BLaER1 (cell line): ENCODE measurements at regions not wholly inside any gene's neighbourhood (a gene's known extent, or its start where the extent isn't known, plus 50 kb on each side); places are given as distances from the start of the nearest gene placed in this dataset.

Experiments used
- H3K27ac ChIP-seq: shearing (Covaris generic); formaldehyde crosslinking; 2 replicates; pipeline ENCODE4 v1.8.1; 2022
- H3K27me3 ChIP-seq: shearing (Covaris generic); formaldehyde crosslinking; 2 replicates; pipeline ENCODE4 v1.8.1; 2022
- H3K36me3 ChIP-seq: shearing (Covaris generic); formaldehyde crosslinking; 2 replicates; pipeline ENCODE4 v1.8.1; 2022
- H3K4me1 ChIP-seq: shearing (Covaris generic); formaldehyde crosslinking; 2 replicates; pipeline ENCODE4 v1.8.1; 2022
- H3K4me2 ChIP-seq: shearing (Covaris generic); formaldehyde crosslinking; 2 replicates; pipeline ENCODE4 v1.8.1; 2022
- H3K4me3 ChIP-seq: shearing (Covaris generic); formaldehyde crosslinking; 2 replicates; pipeline ENCODE4 v1.8.1; 2022
- H3K9ac ChIP-seq: shearing (Covaris generic); formaldehyde crosslinking; 2 replicates; pipeline ENCODE4 v1.8.1; 2022
- H3K9me3 ChIP-seq: shearing (Covaris generic); formaldehyde crosslinking; 2 replicates; pipeline ENCODE4 v1.8.1; 2022
- H4K20me1 ChIP-seq: shearing (Covaris generic); formaldehyde crosslinking; 2 replicates; pipeline ENCODE4 v1.8.1; 2022
- Cebpa-rat ChIP-seq: shearing (Covaris generic); IDR thresholded peaks from 2 replicates; pipeline ENCODE4 v1.8.1; 2022

DNA sequence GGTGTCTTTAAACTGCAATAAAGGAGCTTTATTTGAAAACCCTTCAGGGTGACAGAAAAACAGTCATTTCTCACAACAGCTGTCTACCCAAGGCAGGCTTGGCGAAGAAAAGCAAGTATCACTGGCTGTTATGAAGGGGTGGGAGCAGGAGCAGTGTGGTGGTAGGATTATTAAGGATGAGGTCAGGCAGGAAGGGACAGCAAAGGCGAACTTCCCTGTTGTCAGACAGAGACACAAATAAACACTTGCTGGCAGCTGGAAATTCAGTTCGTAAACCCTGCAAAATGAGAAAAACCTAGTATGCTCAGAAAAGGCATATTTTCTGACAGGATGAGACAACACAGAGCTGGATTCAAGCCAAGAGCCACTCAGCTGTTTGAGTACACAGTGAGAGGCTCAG is 416.3 kb upstream of the CDH5 start:
- no peaks in the 10 kb centered on the region for H4K20me1 ChIP-seq
- H3K9me3 ChIP-seq = no peaks in the 10 kb centered on the region
- H3K36me3 ChIP-seq = no peaks in the 10 kb centered on the region
- no peak overlapping the region for H3K9ac ChIP-seq
- no peak for TF ChIP-seq Cebpa-rat
- H3K27me3 ChIP-seq = no peaks in the 10 kb centered on the region
- H3K4me1 ChIP-seq = peaks cover 9% of the 10 kb centered on the region
- H3K4me3 ChIP-seq = no peak overlapping the region
- H3K27ac ChIP-seq = no peak overlapping the region
- no peak overlapping the region for H3K4me2 ChIP-seq

DNA sequence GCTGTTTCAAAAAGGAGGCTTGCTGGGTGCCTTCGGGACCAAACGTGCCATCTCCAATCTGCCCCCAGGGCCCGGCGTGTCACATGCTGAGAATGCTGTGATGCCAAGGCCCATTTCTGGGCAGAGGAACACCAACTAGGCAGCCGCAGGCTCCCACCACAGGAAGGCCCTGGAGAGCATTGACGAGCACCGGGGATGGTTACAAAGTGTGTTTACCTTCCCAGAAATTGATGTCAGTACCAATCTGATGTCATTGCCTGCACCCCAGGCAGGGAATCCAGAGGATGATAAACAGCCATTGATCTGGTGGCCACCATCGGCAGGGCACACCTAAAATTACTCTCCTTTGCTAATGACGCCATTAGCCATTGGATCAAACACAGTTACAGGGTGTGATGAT is 418.1 kb upstream of the CDH5 start:
- Histone ChIP-seq H3K9me3 (no peaks in the 10 kb centered on the region; the same call in 1 of the 2 replicates), H3K4me1 (no peaks in the 10 kb centered on the region), H4K20me1 (no peaks in the 10 kb centered on the region), H3K4me3 (no peak overlapping the region), H3K27me3 (no peaks in the 10 kb centered on the region), H3K27ac (no peak overlapping the region), H3K36me3 (no peaks in the 10 kb centered on the region), H3K4me2 (no peak overlapping the region), H3K9ac (no peak overlapping the region)
- TF ChIP-seq Cebpa-rat = no peak

DNA sequence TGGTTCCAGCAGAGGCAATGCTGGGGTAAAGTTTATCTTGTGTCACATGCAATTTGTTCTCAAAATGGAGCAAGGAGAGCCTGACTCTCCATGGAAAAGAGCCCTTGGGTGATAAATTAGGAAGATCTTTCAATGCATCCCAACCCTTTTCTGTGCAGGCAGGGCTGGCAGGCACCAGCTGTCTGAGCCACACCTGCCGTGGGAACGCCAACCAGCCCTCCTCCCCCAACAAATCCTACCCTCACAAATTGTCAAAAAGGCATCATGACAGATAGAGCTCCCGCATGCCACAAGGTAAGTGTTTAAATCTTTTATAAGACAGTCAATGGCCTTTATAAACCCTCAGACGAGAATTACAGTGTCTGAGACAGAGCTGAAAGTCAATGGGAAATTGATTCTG is 418.5 kb upstream of the CDH5 start:
- no peaks in the 10 kb centered on the region for H3K36me3 ChIP-seq
- H3K9me3 ChIP-seq = peaks cover 1% of the 10 kb centered on the region; the same call in 1 of the 2 replicates
- H3K27me3 ChIP-seq = no peaks in the 10 kb centered on the region
- no peak overlapping the region for H3K27ac ChIP-seq
- no peak overlapping the region for H3K4me2 ChIP-seq
- TF ChIP-seq Cebpa-rat = no peak
- H3K4me3 ChIP-seq = no peak overlapping the region
- H3K9ac ChIP-seq = no peak overlapping the region
- H3K4me1 ChIP-seq = no peaks in the 10 kb centered on the region
- H4K20me1 ChIP-seq = no peaks in the 10 kb centered on the region

DNA sequence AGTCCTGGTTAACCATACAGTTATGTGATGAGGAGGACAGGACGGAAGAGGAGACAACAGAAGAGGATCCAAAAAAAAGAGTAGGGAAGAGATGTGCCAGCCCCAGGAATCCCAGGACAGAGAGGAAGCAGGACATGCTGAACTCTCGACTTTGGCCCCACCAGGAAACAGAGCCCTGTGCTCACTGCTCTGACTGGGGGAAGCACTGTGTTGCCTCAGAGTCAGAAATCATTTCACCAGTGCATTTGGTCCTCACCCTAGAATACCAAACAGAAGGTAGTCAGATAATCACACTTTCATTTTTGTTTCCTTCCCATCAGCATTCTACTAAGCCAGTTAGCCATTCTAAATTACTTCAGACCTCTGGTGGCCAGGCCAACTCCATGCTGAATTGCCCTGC is 421.0 kb upstream of the CDH5 start:
- Histone ChIP-seq H3K27ac (no peak overlapping the region), H3K4me1 (no peaks in the 10 kb centered on the region), H3K9ac (no peak overlapping the region), H3K4me2 (no peak overlapping the region), H3K9me3 (peaks cover 7% of the 10 kb centered on the region; the same call in 1 of the 2 replicates), H3K36me3 (no peaks in the 10 kb centered on the region), H3K27me3 (no peaks in the 10 kb centered on the region), H4K20me1 (no peaks in the 10 kb centered on the region), H3K4me3 (no peak overlapping the region)
- TF ChIP-seq Cebpa-rat = no peak

DNA sequence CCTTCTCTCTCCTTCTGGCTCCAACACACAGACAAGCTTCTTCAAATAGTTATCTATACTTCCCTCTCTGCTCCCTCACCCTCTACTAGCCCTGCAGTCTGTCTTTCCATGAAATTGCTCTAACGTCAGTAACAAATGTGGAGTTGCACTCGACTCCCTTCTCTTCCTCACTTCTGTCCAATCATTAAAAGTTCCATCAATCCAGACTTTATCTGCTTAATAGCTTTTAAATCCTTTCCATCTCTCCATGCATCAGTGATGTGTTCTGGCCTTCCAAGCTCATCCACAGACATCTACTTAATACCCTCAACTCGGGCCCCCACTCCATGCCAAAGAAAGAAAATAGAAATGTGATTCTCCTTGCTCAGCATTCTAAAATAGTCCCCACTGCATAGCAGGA is 422.1 kb upstream of the CDH5 start:
- H3K9ac ChIP-seq = no peak overlapping the region
- peaks cover 7% of the 10 kb centered on the region; the same call in 1 of the 2 replicates for H3K9me3 ChIP-seq
- no peaks in the 10 kb centered on the region for H3K27me3 ChIP-seq
- H3K4me2 ChIP-seq = no peak overlapping the region
- no peak overlapping the region for H3K27ac ChIP-seq
- TF ChIP-seq Cebpa-rat = no peak
- H3K4me1 ChIP-seq = no peaks in the 10 kb centered on the region
- H3K4me3 ChIP-seq = no peak overlapping the region
- no peaks in the 10 kb centered on the region for H3K36me3 ChIP-seq
- no peaks in the 10 kb centered on the region for H4K20me1 ChIP-seq

DNA sequence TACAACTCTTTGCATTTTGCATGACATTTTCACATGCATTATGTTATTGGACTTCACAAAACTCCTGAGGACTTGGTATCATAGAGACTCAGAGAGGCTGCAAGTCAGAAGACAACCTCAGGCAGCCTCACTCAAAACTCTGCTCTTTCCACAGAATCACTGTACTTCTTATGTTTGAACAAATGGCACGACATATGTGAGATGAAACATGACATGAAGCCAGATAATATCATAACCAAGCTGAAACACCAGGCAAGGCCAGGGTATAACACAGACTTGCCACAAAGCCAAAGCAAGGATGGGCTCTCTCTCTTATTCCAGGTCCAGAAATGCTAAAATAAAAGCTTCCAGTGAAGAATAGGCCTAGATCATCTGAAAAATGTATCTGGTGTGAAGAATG is 425.8 kb upstream of the CDH5 start:
- Histone ChIP-seq H3K36me3 (no peaks in the 10 kb centered on the region), H3K27ac (no peak overlapping the region)

DNA sequence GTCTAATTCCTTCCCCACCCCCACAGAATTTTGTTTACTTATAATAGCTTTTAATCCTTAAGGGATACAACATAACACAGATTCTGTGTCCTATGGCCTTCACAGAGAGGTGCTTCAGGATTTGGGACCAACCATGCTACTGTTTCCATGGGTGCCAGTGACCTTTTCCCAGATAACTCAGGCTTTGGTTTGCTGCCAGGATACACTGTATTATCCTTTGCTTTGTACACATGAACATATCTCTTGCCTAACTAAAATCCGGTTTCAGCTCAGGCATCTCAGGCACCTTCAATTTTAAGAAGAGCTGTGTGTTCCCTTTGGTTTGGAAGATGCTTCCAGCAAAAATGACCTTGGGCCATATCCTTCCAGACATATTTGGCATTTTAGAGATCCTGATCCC is 428.4 kb upstream of the CDH5 start:
- H4K20me1 ChIP-seq = no peaks in the 10 kb centered on the region
- no peak overlapping the region for H3K4me2 ChIP-seq
- no peak for TF ChIP-seq Cebpa-rat
- H3K9ac ChIP-seq = no peak overlapping the region
- H3K27ac ChIP-seq = no peak overlapping the region
- no peaks in the 10 kb centered on the region for H3K36me3 ChIP-seq
- no peak overlapping the region for H3K4me3 ChIP-seq
- no peaks in the 10 kb centered on the region for H3K27me3 ChIP-seq
- no peaks in the 10 kb centered on the region for H3K4me1 ChIP-seq
- H3K9me3 ChIP-seq = peaks cover 7% of the 10 kb centered on the region; the same call in 1 of the 2 replicates

More for the DNA sequence above, 425.8 kb upstream of the CDH5 start:
- Histone ChIP-seq H3K27me3 (no peaks in the 10 kb centered on the region), H3K9ac (no peak overlapping the region), H3K4me1 (no peaks in the 10 kb centered on the region), H3K4me3 (no peak overlapping the region), H4K20me1 (no peaks in the 10 kb centered on the region), H3K9me3 (peaks cover 7% of the 10 kb centered on the region; the same call in 1 of the 2 replicates), H3K4me2 (no peak overlapping the region)
- TF ChIP-seq Cebpa-rat = no peak

DNA sequence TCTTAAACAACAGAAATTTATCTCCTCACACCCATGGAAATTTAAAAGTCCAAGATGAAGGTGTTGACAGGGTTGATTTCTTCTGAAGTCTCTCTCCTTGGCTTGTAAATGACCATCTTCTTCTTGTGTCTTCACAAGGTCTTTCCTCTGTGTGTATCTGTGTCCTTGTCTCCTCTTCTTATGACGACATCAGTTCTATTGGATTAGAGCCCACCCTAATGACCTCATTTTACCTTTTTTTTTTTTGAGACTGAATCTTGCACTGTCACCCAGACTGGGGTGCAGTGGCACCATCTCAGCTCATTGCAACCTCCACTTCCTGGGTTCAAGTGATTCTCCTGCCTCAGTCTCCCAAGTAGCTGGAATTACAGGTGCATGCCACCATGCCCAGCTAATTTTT is 429.0 kb upstream of the CDH5 start:
- no peaks in the 10 kb centered on the region for H4K20me1 ChIP-seq
- H3K4me2 ChIP-seq = no peak overlapping the region
- H3K4me3 ChIP-seq = no peak overlapping the region
- H3K27me3 ChIP-seq = no peaks in the 10 kb centered on the region
- TF ChIP-seq Cebpa-rat = no peak
- H3K36me3 ChIP-seq = no peaks in the 10 kb centered on the region
- H3K9me3 ChIP-seq = 0 out of 2 replicates have a peak, but pooled peaks cover under 1% of the 10 kb centered on the region
- no peak overlapping the region for H3K9ac ChIP-seq
- H3K27ac ChIP-seq = no peak overlapping the region
- no peaks in the 10 kb centered on the region for H3K4me1 ChIP-seq

DNA sequence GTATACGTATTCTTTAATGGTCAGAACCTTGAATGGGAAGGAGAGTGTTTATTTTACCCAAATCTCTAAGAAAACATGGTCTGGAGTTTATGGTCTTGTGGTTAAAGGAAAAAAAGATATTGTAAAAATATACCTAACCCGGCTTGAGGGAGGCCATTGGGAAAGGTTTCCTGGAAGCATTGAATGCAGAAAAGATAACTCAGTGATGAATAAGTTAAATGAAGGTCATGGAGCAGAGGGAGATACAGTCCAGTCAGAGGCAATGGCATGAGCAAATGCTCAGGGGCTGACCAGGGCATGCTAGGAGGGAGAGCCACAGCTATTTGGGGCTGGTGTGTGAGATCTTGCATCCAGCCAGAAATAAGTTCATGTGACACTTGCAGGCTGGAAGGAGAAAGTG is 430.4 kb upstream of the CDH5 start:
- no peaks in the 10 kb centered on the region for H3K9me3 ChIP-seq
- H3K4me3 ChIP-seq = no peak overlapping the region
- no peak overlapping the region for H3K9ac ChIP-seq
- H3K4me2 ChIP-seq = no peak overlapping the region
- H4K20me1 ChIP-seq = no peaks in the 10 kb centered on the region
- H3K36me3 ChIP-seq = no peaks in the 10 kb centered on the region
- H3K27me3 ChIP-seq = no peaks in the 10 kb centered on the region
- H3K27ac ChIP-seq = no peak overlapping the region
- H3K4me1 ChIP-seq = no peaks in the 10 kb centered on the region
- no peak for TF ChIP-seq Cebpa-rat

DNA sequence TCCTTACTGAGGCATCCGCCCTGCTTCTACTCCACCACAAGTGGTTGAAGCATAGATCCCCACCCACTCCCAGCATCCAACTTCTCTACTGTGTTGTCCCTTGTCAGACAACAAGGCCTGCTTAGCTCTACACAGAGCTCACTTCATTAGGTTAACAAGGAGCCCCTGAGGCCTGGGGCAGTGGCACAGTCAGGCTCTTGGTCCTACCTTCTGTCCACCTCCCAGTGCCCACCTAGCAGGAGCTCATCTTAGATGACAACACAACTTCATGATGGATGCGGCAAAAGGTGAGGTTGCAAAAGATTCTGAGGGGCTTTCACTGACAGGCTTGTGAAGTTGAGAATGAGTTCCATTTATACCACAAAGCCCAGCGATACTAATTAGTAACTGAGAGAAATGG is 432.0 kb upstream of the CDH5 start:
- Histone ChIP-seq H3K27ac (no peak overlapping the region), H3K27me3 (no peaks in the 10 kb centered on the region)

DNA sequence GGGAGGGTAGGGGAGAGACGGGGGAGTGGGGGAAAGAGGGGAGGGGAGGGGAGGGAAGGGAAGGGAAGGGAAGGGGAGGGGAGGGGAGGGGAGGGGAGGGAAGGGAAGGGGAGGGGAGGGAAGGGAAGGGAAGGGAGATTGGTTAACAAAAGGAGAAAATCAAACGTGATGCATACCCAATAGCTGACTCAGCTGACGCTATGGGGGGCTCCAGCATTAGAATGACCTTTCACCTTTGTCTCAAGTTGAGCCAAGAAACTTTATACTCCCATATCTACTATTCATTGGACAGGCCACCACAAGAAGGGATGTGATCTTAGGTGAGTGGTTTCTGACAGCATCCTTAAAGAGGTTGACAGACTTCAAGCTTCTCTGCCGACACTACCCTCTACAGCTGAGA is 432.8 kb upstream of the CDH5 start:
- Histone ChIP-seq H3K27me3 (no peaks in the 10 kb centered on the region), H3K36me3 (no peaks in the 10 kb centered on the region), H3K9ac (no peak overlapping the region), H3K27ac (no peak overlapping the region), H3K4me1 (no peaks in the 10 kb centered on the region), H3K4me3 (no peak overlapping the region), H4K20me1 (no peaks in the 10 kb centered on the region), H3K4me2 (no peak overlapping the region), H3K9me3 (no peaks in the 10 kb centered on the region)
- no peak for TF ChIP-seq Cebpa-rat

More for the DNA sequence above, 432.0 kb upstream of the CDH5 start:
- Histone ChIP-seq H3K9ac (no peak overlapping the region), H4K20me1 (no peaks in the 10 kb centered on the region), H3K4me3 (no peak overlapping the region), H3K9me3 (no peaks in the 10 kb centered on the region), H3K36me3 (no peaks in the 10 kb centered on the region), H3K4me1 (no peaks in the 10 kb centered on the region), H3K4me2 (no peak overlapping the region)
- no peak for TF ChIP-seq Cebpa-rat
